ENCODE measurements at regions not wholly inside any gene's neighbourhood (a gene's known extent, or its start where the extent isn't known, plus 50 kb on each side); places are given as distances from the start of the nearest gene placed in this dataset.
A peak's percentile ranks its signal among the peaks of the same experiment; 100 is the strongest.

DNA sequence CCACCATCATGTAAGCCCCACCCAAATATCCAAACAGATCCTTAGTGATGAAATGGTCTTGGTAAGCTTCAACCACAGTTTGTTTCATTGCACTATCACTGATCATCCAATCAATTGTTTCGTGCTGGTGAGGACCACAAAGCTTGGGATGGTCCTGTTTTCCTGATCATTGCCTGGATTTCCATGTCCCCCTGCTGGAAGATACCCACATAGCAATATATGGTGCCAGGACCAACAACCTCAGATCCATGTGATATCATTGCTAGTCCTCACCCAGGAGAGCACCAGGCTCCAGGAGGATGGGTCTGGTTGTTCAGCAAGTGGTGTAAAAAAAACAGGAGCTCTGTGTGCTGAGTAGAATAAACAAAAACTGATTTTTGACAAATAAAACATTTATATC is 206.5 kb upstream of the SH3BP4 start:
- no peak for TF ChIP-seq TCF12 (IDR thresholded peaks at IDR 0.05; ENCODE audit: low read depth)
- no peak for TF ChIP-seq TEAD4 (IDR thresholded peaks at IDR 0.05)
- no peak for TF ChIP-seq EP300 (IDR thresholded peaks at IDR 0.05; ENCODE audit: borderline replicate concordance)
- TF ChIP-seq NFIC (IDR thresholded peaks at IDR 0.05), result no peak
- TF ChIP-seq RAD21 (IDR thresholded peaks at IDR 0.05; ENCODE audit: low read depth), result peak; percentile 37; the same call in 1 of the 2 replicates
- no peak for TF ChIP-seq USF1 (IDR thresholded peaks at IDR 0.05)
- TF ChIP-seq, protein P1, sequence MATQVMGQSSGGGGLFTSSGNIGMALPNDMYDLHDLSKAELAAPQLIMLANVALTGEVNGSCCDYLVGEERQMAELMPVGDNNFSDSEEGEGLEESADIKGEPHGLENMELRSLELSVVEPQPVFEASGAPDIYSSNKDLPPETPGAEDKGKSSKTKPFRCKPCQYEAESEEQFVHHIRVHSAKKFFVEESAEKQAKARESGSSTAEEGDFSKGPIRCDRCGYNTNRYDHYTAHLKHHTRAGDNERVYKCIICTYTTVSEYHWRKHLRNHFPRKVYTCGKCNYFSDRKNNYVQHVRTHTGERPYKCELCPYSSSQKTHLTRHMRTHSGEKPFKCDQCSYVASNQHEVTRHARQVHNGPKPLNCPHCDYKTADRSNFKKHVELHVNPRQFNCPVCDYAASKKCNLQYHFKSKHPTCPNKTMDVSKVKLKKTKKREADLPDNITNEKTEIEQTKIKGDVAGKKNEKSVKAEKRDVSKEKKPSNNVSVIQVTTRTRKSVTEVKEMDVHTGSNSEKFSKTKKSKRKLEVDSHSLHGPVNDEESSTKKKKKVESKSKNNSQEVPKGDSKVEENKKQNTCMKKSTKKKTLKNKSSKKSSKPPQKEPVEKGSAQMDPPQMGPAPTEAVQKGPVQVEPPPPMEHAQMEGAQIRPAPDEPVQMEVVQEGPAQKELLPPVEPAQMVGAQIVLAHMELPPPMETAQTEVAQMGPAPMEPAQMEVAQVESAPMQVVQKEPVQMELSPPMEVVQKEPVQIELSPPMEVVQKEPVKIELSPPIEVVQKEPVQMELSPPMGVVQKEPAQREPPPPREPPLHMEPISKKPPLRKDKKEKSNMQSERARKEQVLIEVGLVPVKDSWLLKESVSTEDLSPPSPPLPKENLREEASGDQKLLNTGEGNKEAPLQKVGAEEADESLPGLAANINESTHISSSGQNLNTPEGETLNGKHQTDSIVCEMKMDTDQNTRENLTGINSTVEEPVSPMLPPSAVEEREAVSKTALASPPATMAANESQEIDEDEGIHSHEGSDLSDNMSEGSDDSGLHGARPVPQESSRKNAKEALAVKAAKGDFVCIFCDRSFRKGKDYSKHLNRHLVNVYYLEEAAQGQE (IDR thresholded peaks at IDR 0.05; ENCODE audit: low read depth), result no peak
- TF ChIP-seq, protein P2, sequence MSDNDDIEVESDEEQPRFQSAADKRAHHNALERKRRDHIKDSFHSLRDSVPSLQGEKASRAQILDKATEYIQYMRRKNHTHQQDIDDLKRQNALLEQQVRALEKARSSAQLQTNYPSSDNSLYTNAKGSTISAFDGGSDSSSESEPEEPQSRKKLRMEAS (IDR thresholded peaks at IDR 0.05), result no peak
